ENCODE measurements at regions not wholly inside any gene's neighbourhood (a gene's known extent, or its start where the extent isn't known, plus 50 kb on each side); places are given as distances from the start of the nearest gene placed in this dataset.

DNA sequence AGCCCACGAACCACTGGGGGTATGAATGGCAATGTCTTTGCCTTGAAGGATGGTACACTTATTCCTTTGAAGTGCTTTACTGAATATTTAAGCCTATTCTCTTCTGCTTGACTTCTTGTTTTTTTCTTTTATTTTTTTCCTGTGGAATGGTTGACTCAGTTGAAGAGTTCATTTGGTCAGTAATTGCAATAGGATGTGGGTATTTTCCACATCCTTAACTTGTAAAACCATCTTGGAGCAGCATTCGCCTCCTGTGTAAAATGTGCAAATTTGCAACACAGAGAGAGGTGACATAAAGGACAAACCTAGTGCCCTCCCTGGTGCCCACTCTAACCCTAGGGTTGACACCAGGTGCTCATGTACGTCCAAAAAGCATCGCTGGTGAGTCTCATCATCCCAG, 347.0 kb downstream of the GATA3 start:
- no peaks in the 10 kb centered on the region for H3K4me1 ChIP-seq (ENCODE audit: control insufficient read depth in 4 of 4, insufficient read depth in 4 of 4, low read length in 3 of 4)
- peaks cover 0 to 5% (median 0%) of the 10 kb centered on the region in 4 donors for H3K27me3 ChIP-seq (ENCODE audit: control insufficient read depth in 4 of 4, insufficient read depth in 4 of 4, low read length in 3 of 4)
- 81% methylated on average over 4 of the region's 4 CpGs for WGBS
- no peak overlapping the region for H3K9ac ChIP-seq (ENCODE audit: low read depth in 1 of 2, low read length in 2 of 2)
- H3K4me3 ChIP-seq (ENCODE audit: low read depth in 1 of 3, low read length in 3 of 3) = no peak overlapping the region
- TF ChIP-seq NR2F2 (IDR thresholded peaks at IDR 0.05) = no peak
- no peak for TF ChIP-seq FOXA1 (IDR thresholded peaks at IDR 0.05)
- TF ChIP-seq TAF1 (conservative IDR thresholded peaks at IDR 0.05) = no peak
- TF ChIP-seq CTCF (IDR thresholded peaks at IDR 0.05; ENCODE audit: low read depth, low read length, missing input control) = no peak
- TF ChIP-seq EGR1 (IDR thresholded peaks at IDR 0.05; ENCODE audit: low read depth in 2 of 2) = no peak
- no peak for TF ChIP-seq GABPA (IDR thresholded peaks at IDR 0.05 in 1 of 2, conservative IDR thresholded peaks at IDR 0.05 in 1 of 2)
- no peak for TF ChIP-seq YY1 (IDR thresholded peaks at IDR 0.05)
- TF ChIP-seq HNF4G (IDR thresholded peaks at IDR 0.05) = no peak
- TF ChIP-seq SP1 (IDR thresholded peaks at IDR 0.05) = no peak
- H3K36me3 ChIP-seq (ENCODE audit: control insufficient read depth in 4 of 4, insufficient read depth in 3 of 4, low read depth in 1 of 4, low read length in 3 of 4) = no peaks in the 10 kb centered on the region
- no peaks in the 10 kb centered on the region for H3K9me3 ChIP-seq (ENCODE audit: control insufficient read depth in 4 of 4, low read length in 3 of 4)
- H3K27ac ChIP-seq (ENCODE audit: low read depth in 1 of 2, low read length in 2 of 2) = no peak overlapping the region
- no peak for DNase-seq (ENCODE audit: low spot score)

DNA sequence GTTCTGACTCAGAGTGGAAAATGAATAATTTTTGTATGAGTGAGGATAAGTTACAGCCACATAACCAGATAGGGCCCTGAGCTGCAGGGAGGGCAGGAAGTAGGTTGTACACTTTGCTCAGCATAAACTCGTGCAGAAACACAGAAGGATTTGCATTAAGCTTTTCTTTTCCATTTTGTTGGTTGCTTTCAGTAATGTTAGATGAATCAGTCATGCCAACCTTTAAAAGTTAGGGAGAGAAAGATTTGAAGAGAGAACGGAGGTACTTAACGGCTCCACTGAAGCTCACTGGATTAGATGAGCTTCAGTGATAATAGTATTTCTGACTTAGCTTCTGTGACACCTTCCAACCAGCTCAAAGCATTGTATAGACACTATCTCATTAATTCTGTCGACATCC, 348.1 kb downstream of the GATA3 start:
- H3K36me3 ChIP-seq (ENCODE audit: control insufficient read depth in 4 of 4, insufficient read depth in 3 of 4, low read depth in 1 of 4, low read length in 3 of 4) = no peaks in the 10 kb centered on the region
- no peak overlapping the region for H3K9ac ChIP-seq (ENCODE audit: low read depth in 1 of 2, low read length in 2 of 2)
- H3K27me3 ChIP-seq (ENCODE audit: control insufficient read depth in 4 of 4, insufficient read depth in 4 of 4, low read length in 3 of 4) = peaks cover 0 to 5% (median 0%) of the 10 kb centered on the region in 4 donors
- WGBS = 26% methylated on average over 4 of the region's 4 CpGs
- no peak overlapping the region for H3K27ac ChIP-seq (ENCODE audit: low read depth in 1 of 2, low read length in 2 of 2)
- TF ChIP-seq, protein P1, sequence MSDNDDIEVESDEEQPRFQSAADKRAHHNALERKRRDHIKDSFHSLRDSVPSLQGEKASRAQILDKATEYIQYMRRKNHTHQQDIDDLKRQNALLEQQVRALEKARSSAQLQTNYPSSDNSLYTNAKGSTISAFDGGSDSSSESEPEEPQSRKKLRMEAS (IDR thresholded peaks at IDR 0.05) = no peak
- TF ChIP-seq JUND (IDR thresholded peaks at IDR 0.05) (no peak), TAF1 (conservative IDR thresholded peaks at IDR 0.05) (no peak), RAD21 (IDR thresholded peaks at IDR 0.05) (no peak), RXRA (IDR thresholded peaks at IDR 0.05) (no peak), HNF4G (IDR thresholded peaks at IDR 0.05) (no peak), YY1 (IDR thresholded peaks at IDR 0.05) (no peak)
- no peak overlapping the region for H3K4me3 ChIP-seq (ENCODE audit: low read depth in 1 of 3, low read length in 3 of 3)
- no peaks in the 10 kb centered on the region for H3K4me1 ChIP-seq (ENCODE audit: control insufficient read depth in 4 of 4, insufficient read depth in 4 of 4, low read length in 3 of 4)
- H3K9me3 ChIP-seq (ENCODE audit: control insufficient read depth in 4 of 4, low read length in 3 of 4) = no peaks in the 10 kb centered on the region
- no peak for DNase-seq (ENCODE audit: low spot score)

- WGBS = 70% methylated on average over 4 of the region's 4 CpGs
- Histone ChIP-seq H3K27ac (ENCODE audit: low read depth in 1 of 2, low read length in 2 of 2) (no peak overlapping the region), H3K27me3 (ENCODE audit: control insufficient read depth in 4 of 4, insufficient read depth in 4 of 4, low read length in 3 of 4) (peaks cover 0 to 5% (median 0%) of the 10 kb centered on the region in 4 donors), H3K4me3 (ENCODE audit: low read depth in 1 of 3, low read length in 3 of 3) (no peak overlapping the region), H3K4me1 (ENCODE audit: control insufficient read depth in 4 of 4, insufficient read depth in 4 of 4, low read length in 3 of 4) (no peaks in the 10 kb centered on the region), H3K9me3 (ENCODE audit: control insufficient read depth in 4 of 4, low read length in 3 of 4) (no peaks in the 10 kb centered on the region), H3K36me3 (ENCODE audit: control insufficient read depth in 4 of 4, insufficient read depth in 3 of 4, low read depth in 1 of 4, low read length in 3 of 4) (no peaks in the 10 kb centered on the region), H3K9ac (ENCODE audit: low read depth in 1 of 2, low read length in 2 of 2) (no peak overlapping the region)
- TF ChIP-seq CTCF (IDR thresholded peaks at IDR 0.05; ENCODE audit: low read depth, low read length, missing input control) = no peak
- no peak for DNase-seq (ENCODE audit: low spot score)
Observed at GRCh38 chr10:8403711-8404371, 349.4 kb downstream of the GATA3 start.
